ENCODE measurements at regions not wholly inside any gene's neighbourhood (a gene's known extent, or its start where the extent isn't known, plus 50 kb on each side); places are given as distances from the start of the nearest gene placed in this dataset.

GRCh38 chr10:106044503-106044902 is 1120.0 kb downstream of the SORCS1 start:
- Histone ChIP-seq H3K9me3 (ENCODE audit: insufficient read depth, low read length) (no peaks in the 10 kb centered on the region), H3K79me2 (ENCODE audit: low read length) (no peaks in the 10 kb centered on the region), H3K4me3 (ENCODE audit: low read length) (no peak overlapping the region), H3K36me3 (replicated peaks; ENCODE audit: low read depth, low read length) (no peaks in the 10 kb centered on the region), H3K27me3 (ENCODE audit: low read depth, low read length) (no peaks in the 10 kb centered on the region), H4K20me1 (ENCODE audit: insufficient read depth, low read length) (no peaks in the 10 kb centered on the region), H3K27ac (ENCODE audit: low read length) (no peak overlapping the region), H3K9ac (ENCODE audit: low read length) (no peak overlapping the region), H3K4me1 (ENCODE audit: low read length) (no peaks in the 10 kb centered on the region), H2AFZ (ENCODE audit: low read depth, low read length) (no peak overlapping the region), H3K4me2 (ENCODE audit: low read length) (no peak overlapping the region)
- TF ChIP-seq CTCF (IDR thresholded peaks at IDR 0.05; ENCODE audit: low read depth, low read length): no peak
- no peak for TF ChIP-seq EZH2phosphoT487 (IDR thresholded peaks at IDR 0.05; ENCODE audit: low read depth)

- Histone ChIP-seq H3K9ac (ENCODE audit: low read length) (no peak overlapping the region), H2AFZ (ENCODE audit: low read depth, low read length) (no peak overlapping the region), H3K27ac (ENCODE audit: low read length) (no peak overlapping the region), H3K4me2 (ENCODE audit: low read length) (no peak overlapping the region), H3K79me2 (ENCODE audit: low read length) (no peaks in the 10 kb centered on the region), H3K9me3 (ENCODE audit: insufficient read depth, low read length) (no peaks in the 10 kb centered on the region), H3K4me3 (ENCODE audit: low read length) (no peak overlapping the region), H3K36me3 (replicated peaks; ENCODE audit: low read depth, low read length) (no peaks in the 10 kb centered on the region), H3K27me3 (ENCODE audit: low read depth, low read length) (no peaks in the 10 kb centered on the region), H3K4me1 (ENCODE audit: low read length) (no peaks in the 10 kb centered on the region), H4K20me1 (ENCODE audit: insufficient read depth, low read length) (no peaks in the 10 kb centered on the region)
- no peak for TF ChIP-seq CTCF (IDR thresholded peaks at IDR 0.05; ENCODE audit: low read depth, low read length)
- no peak for TF ChIP-seq EZH2phosphoT487 (IDR thresholded peaks at IDR 0.05; ENCODE audit: low read depth)
These were observed 1120.6 kb downstream of the SORCS1 start for GRCh38 chr10:106043863-106044262.

- Histone ChIP-seq H4K20me1 (ENCODE audit: insufficient read depth, low read length) (no peaks in the 10 kb centered on the region), H3K27ac (ENCODE audit: low read length) (no peak overlapping the region), H3K4me2 (ENCODE audit: low read length) (no peak overlapping the region), H3K9ac (ENCODE audit: low read length) (no peak overlapping the region), H3K79me2 (ENCODE audit: low read length) (no peaks in the 10 kb centered on the region), H3K36me3 (replicated peaks; ENCODE audit: low read depth, low read length) (no peaks in the 10 kb centered on the region), H3K27me3 (ENCODE audit: low read depth, low read length) (no peaks in the 10 kb centered on the region), H2AFZ (ENCODE audit: low read depth, low read length) (no peak overlapping the region), H3K4me3 (ENCODE audit: low read length) (no peak overlapping the region), H3K4me1 (ENCODE audit: low read length) (no peaks in the 10 kb centered on the region), H3K9me3 (ENCODE audit: insufficient read depth, low read length) (no peaks in the 10 kb centered on the region)
- TF ChIP-seq EZH2phosphoT487 (IDR thresholded peaks at IDR 0.05; ENCODE audit: low read depth) (no peak), CTCF (IDR thresholded peaks at IDR 0.05; ENCODE audit: low read depth, low read length) (no peak)
These were observed 1126.3 kb downstream of the SORCS1 start for GRCh38 chr10:106038246-106038645.

GRCh38 chr10:106033065-106033464 is 1131.4 kb downstream of the SORCS1 start:
- H3K9ac ChIP-seq (ENCODE audit: low read length): no peak overlapping the region
- no peaks in the 10 kb centered on the region for H4K20me1 ChIP-seq (ENCODE audit: insufficient read depth, low read length)
- no peak overlapping the region for H3K4me3 ChIP-seq (ENCODE audit: low read length)
- H3K27me3 ChIP-seq (ENCODE audit: low read depth, low read length): no peaks in the 10 kb centered on the region
- no peak overlapping the region for H3K27ac ChIP-seq (ENCODE audit: low read length)
- H2AFZ ChIP-seq (ENCODE audit: low read depth, low read length): no peak overlapping the region
- H3K36me3 ChIP-seq (replicated peaks; ENCODE audit: low read depth, low read length): no peaks in the 10 kb centered on the region
- H3K4me1 ChIP-seq (ENCODE audit: low read length): no peaks in the 10 kb centered on the region
- TF ChIP-seq CTCF (IDR thresholded peaks at IDR 0.05; ENCODE audit: low read depth, low read length) (no peak), EZH2phosphoT487 (IDR thresholded peaks at IDR 0.05; ENCODE audit: low read depth) (no peak)
- H3K9me3 ChIP-seq (ENCODE audit: insufficient read depth, low read length): no peaks in the 10 kb centered on the region
- H3K79me2 ChIP-seq (ENCODE audit: low read length): no peaks in the 10 kb centered on the region
- H3K4me2 ChIP-seq (ENCODE audit: low read length): no peak overlapping the region

Data from OCI-LY3 (cell line).